ENCODE measurements at regions not wholly inside any gene's neighbourhood (a gene's known extent, or its start where the extent isn't known, plus 50 kb on each side); places are given as distances from the start of the nearest gene placed in this dataset.

GRCh38 chr3:147246906-147247305, 159.4 kb downstream of the ZIC4 start:
- TF ChIP-seq EP300 (IDR thresholded peaks at IDR 0.05) (no peak), CTCF (IDR thresholded peaks at IDR 0.05) (no peak)

Data from suprapubic skin (tissue), 3 donors.